ENCODE measurements at regions not wholly inside any gene's neighbourhood (a gene's known extent, or its start where the extent isn't known, plus 50 kb on each side); places are given as distances from the start of the nearest gene placed in this dataset.

DNA sequence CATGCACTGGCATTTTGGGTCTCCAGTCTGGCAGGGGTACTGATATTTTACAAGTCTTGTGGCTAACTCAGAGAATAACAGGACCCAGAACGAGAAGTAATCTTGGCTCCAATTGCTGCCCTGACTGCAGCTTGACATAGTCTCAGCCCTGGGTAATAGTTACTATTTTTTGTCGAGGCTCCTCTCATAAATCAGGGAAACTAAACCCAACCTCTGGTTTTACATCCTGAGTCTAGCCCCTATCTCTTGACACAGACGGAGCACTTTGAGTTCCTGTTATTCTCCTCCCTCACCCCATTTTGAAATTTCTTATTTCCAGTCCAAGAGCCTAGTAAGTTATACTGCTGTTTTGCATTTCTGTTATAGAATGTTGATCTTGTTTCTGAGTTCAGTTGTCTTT lies 276.1 kb upstream of the GOLIM4 start:
- 52% methylated on average over 3 of the region's 3 CpGs for WGBS (ENCODE audit: insufficient coverage, low coverage, low lambda C conversion rate, missing lambda C conversion rate)
- no peak for TF ChIP-seq POLR2A (IDR thresholded peaks at IDR 0.05)
- TF ChIP-seq, protein P1, sequence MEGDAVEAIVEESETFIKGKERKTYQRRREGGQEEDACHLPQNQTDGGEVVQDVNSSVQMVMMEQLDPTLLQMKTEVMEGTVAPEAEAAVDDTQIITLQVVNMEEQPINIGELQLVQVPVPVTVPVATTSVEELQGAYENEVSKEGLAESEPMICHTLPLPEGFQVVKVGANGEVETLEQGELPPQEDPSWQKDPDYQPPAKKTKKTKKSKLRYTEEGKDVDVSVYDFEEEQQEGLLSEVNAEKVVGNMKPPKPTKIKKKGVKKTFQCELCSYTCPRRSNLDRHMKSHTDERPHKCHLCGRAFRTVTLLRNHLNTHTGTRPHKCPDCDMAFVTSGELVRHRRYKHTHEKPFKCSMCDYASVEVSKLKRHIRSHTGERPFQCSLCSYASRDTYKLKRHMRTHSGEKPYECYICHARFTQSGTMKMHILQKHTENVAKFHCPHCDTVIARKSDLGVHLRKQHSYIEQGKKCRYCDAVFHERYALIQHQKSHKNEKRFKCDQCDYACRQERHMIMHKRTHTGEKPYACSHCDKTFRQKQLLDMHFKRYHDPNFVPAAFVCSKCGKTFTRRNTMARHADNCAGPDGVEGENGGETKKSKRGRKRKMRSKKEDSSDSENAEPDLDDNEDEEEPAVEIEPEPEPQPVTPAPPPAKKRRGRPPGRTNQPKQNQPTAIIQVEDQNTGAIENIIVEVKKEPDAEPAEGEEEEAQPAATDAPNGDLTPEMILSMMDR (IDR thresholded peaks at IDR 0.05): no peak
- intact Hi-C loops (cut with DNase I): no loop called here
- no peaks in the 10 kb centered on the region for H3K27me3 ChIP-seq
- no peaks in the 10 kb centered on the region for H3K4me1 ChIP-seq
- no peaks in the 10 kb centered on the region for H3K36me3 ChIP-seq
- no peak for ATAC-seq
- no peak overlapping the region for H3K4me3 ChIP-seq
- DNase-seq: no peak
- H3K27ac ChIP-seq: no peak overlapping the region
- H3K9me3 ChIP-seq: no peaks in the 10 kb centered on the region

DNA sequence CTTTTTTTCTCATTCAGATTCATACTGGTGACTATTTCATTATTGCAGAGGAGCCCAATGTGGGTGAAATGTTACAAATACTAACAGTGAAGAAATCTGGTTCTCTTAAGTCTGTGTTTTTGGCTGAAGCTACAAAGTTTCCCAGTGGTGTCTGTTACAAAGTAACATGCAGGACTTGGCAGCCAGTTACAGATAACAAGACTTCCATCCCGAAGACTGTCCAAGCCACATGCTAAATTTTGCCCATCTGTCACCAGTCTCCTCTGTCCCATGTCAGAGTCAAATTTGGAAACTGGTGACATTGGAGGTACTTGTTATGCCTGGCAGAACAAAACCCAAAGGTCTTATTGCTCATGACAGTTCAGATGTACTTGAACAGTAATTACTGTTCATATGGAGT lies 269.2 kb upstream of the GOLIM4 start:
- H3K36me3 ChIP-seq: no peaks in the 10 kb centered on the region
- DNase-seq (no peak), ATAC-seq (no peak)
- H3K27ac ChIP-seq: no peak overlapping the region
- WGBS (ENCODE audit: insufficient coverage, low coverage, low lambda C conversion rate, missing lambda C conversion rate): no CpG with 5 or more reads among the region's 1 CpG
- intact Hi-C loops (cut with DNase I): no loop called here
- no peak for TF ChIP-seq POLR2A (IDR thresholded peaks at IDR 0.05)
- TF ChIP-seq, protein P1 (IDR thresholded peaks at IDR 0.05): no peak
- H3K4me1 ChIP-seq: no peaks in the 10 kb centered on the region
- no peak overlapping the region for H3K4me3 ChIP-seq
- H3K9me3 ChIP-seq: no peaks in the 10 kb centered on the region
- no peaks in the 10 kb centered on the region for H3K27me3 ChIP-seq

DNA sequence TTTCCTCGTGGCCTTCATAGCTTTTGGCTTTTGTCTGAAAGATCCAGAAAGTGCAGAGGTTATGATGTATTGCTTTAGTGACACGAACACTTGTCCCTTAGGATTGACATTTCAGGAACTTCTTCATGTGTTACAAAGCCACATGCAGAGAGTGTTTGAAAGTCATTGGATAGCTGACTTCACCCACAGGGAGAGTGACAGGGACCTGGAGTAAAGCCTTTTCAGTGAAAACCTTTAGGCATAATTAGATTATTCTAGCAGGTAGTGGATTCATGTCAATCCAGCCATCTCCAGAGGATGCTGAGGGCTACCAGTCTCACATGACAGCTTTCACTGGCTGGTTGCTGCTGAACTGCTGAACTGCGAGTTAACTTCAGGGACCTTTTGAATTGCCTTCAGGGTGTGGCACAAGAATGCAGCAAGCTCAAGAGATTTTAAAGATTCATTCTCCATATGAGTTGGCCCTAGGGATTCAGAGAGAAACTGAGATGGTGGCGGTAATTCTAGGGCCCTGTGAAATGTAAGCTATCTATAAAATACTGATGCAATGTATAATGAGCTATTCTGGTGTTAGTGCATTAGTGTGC lies 267.0 kb upstream of the GOLIM4 start:
- TF ChIP-seq, protein P1 (IDR thresholded peaks at IDR 0.05): no peak
- no peak for TF ChIP-seq POLR2A (IDR thresholded peaks at IDR 0.05)
- Histone ChIP-seq H3K36me3 (no peaks in the 10 kb centered on the region), H3K4me3 (no peak overlapping the region), H3K27ac (no peak overlapping the region), H3K9me3 (no peaks in the 10 kb centered on the region), H3K27me3 (no peaks in the 10 kb centered on the region), H3K4me1 (no peaks in the 10 kb centered on the region)
- intact Hi-C loops (cut with DNase I): no loop called here
- 69% methylated on average over 4 of the region's 4 CpGs for WGBS (ENCODE audit: insufficient coverage, low coverage, low lambda C conversion rate, missing lambda C conversion rate)
- ATAC-seq (no peak), DNase-seq (no peak)

DNA sequence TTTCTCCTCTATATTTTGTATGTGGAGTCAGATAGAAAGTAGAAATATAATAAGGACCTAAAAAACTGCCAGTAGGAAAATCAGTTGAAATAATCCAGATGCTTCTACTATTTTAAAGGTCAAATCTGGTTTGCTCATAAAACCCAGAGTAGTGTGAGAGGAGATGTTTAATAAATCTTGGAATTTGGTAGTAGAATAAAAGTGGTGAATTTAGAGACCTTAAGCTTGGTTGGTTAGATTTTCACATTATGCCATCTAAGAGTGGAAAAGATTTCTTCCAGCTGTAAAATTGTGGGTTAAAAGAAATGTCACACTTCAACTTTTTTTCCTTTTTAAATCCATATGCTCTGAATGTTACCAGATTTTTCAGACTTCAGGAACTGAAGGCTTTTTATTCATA lies 266.4 kb upstream of the GOLIM4 start:
- intact Hi-C loops (cut with DNase I): no loop called here
- no peak overlapping the region for H3K27ac ChIP-seq
- DNase-seq (no peak), ATAC-seq (no peak)
- no peaks in the 10 kb centered on the region for H3K4me1 ChIP-seq
- no peaks in the 10 kb centered on the region for H3K36me3 ChIP-seq
- TF ChIP-seq POLR2A (IDR thresholded peaks at IDR 0.05): no peak
- TF ChIP-seq, protein P1 (IDR thresholded peaks at IDR 0.05): no peak
- H3K9me3 ChIP-seq: no peaks in the 10 kb centered on the region
- H3K27me3 ChIP-seq: no peaks in the 10 kb centered on the region
- H3K4me3 ChIP-seq: no peak overlapping the region

DNA sequence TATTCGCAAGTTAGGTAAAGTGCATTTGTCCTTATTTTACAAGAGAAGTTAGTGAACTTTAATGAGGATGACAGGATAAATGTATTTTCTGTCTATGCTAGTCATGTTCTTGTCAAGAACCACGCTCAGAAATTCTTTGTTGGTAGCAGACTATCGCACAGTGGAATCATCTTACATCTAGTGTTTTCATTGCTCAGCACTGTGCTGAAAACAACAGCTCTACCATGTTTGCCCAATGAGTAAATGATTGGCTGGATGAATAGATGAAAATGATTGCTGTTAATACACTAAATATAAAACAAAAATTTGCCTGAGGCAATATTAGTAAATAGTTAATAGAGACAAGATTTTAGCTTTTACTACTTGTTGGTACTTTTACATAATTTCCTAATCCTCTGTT lies 265.3 kb upstream of the GOLIM4 start:
- Histone ChIP-seq H3K4me3 (no peak overlapping the region), H3K27me3 (no peaks in the 10 kb centered on the region), H3K27ac (no peak overlapping the region), H3K4me1 (no peaks in the 10 kb centered on the region), H3K9me3 (no peaks in the 10 kb centered on the region), H3K36me3 (no peaks in the 10 kb centered on the region)
- DNase-seq (no peak), ATAC-seq (no peak)
- 88% methylated on average over 3 of the region's 3 CpGs for WGBS (ENCODE audit: insufficient coverage, low coverage, low lambda C conversion rate, missing lambda C conversion rate)
- TF ChIP-seq POLR2A (IDR thresholded peaks at IDR 0.05): no peak
- intact Hi-C loops (cut with DNase I): no loop called here

Data from right lobe of liver (tissue), 6 donors.